HUES64 (cell line): ENCODE measurements at regions not wholly inside any gene's neighbourhood (a gene's known extent, or its start where the extent isn't known, plus 50 kb on each side); places are given as distances from the start of the nearest gene placed in this dataset.
"Not testable (repeated sequence)": the region's sequence is repeated elsewhere in the genome, so short reads cannot be mapped to it uniquely, and the experiment has no call there.

Source experiments
- H3K27ac ChIP-seq: 2 replicates; pipeline ENCODE4 v1.7.0; 2013; ENCODE audit warnings: low read depth, low read length, inconsistent platforms
- H3K27me3 ChIP-seq: 2 replicates; pipeline ENCODE4 v1.6.1; 2013; ENCODE audit warnings: mild to moderate bottlenecking, low read length; ENCODE audit not compliant: insufficient read depth
- H3K36me3 ChIP-seq: 2 replicates; pipeline ENCODE4 v1.6.1; 2013; ENCODE audit warnings: mild to moderate bottlenecking, low read length; ENCODE audit not compliant: insufficient read depth
- H3K4me1 ChIP-seq: 2 replicates; pipeline ENCODE4 v1.6.1; 2013; ENCODE audit warnings: mild to moderate bottlenecking, low read length, moderate library complexity; ENCODE audit not compliant: insufficient read depth
- H3K4me3 ChIP-seq: 2 replicates; pipeline ENCODE4 v1.5.1; 2013; ENCODE audit warnings: mild to moderate bottlenecking, low read length, moderate library complexity
- H3K9ac ChIP-seq: 2 replicates; pipeline ENCODE4 v1.6.1; 2013; ENCODE audit warnings: mild to moderate bottlenecking, low read depth, low read length
- H3K9me3 ChIP-seq: 2 replicates; pipeline ENCODE4 v1.6.1; 2013; ENCODE audit warnings: low read depth, low read length; ENCODE audit not compliant: insufficient read depth
- WGBS: fragments of 150-250, 120-280 bp; methylation state at CpG from one replicate; pipeline ENCODE4 v1.1.7; 2013; ENCODE audit warnings: missing lambda C conversion rate; 5-methylcytosine and 5-hydroxymethylcytosine counted together

DNA sequence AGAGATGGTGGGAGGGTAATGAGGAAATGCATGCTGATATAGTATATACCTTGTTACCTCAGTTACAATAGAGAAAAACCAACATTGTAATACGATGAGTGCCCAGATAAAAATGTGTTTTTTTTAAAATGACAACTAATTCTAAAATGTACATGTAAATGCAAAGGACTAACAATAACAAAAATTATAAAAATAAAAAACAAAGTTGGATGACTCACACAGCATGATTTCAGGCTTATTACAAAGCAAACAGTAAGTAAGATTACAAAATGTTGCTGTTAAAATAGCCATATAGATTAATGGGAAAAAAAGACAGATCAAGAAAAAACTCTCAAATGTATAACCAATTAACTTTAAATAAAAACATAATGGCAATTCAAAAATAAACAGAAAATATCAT, 1099.4 kb downstream of the FSCB start:
- no peaks in the 10 kb centered on the region for H3K27me3 ChIP-seq
- no CpG with 5 or more reads among the region's 1 CpG for WGBS
- no peak overlapping the region for H3K9ac ChIP-seq
- H3K4me1 ChIP-seq = no peaks in the 10 kb centered on the region
- H3K9me3 ChIP-seq = no peaks in the 10 kb centered on the region
- H3K27ac ChIP-seq = no peak overlapping the region
- no peak overlapping the region for H3K4me3 ChIP-seq
- H3K36me3 ChIP-seq = no peaks in the 10 kb centered on the region

DNA sequence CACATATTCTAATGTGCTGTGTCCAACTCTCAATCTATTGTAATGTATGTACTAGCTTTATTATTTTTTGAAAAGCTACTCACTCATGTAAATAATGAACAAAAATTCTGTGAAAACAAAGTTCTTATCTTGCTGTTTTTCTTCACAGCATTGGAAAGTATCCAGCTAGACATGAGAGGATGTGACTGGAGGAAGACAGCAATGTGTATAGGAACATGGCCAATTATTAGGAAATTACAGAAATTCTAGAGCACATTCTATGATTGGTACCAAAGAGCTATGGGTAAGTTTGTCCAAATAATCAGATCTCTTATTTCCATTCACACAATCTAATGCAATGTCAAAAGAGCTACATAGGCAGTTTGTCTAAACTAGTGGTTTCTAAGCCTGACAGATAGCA, 1100.2 kb downstream of the FSCB start:
- Histone ChIP-seq H3K4me1 (no peaks in the 10 kb centered on the region), H3K9ac (no peak overlapping the region), H3K9me3 (no peaks in the 10 kb centered on the region), H3K4me3 (no peak overlapping the region), H3K36me3 (no peaks in the 10 kb centered on the region), H3K27me3 (no peaks in the 10 kb centered on the region), H3K27ac (no peak overlapping the region)

DNA sequence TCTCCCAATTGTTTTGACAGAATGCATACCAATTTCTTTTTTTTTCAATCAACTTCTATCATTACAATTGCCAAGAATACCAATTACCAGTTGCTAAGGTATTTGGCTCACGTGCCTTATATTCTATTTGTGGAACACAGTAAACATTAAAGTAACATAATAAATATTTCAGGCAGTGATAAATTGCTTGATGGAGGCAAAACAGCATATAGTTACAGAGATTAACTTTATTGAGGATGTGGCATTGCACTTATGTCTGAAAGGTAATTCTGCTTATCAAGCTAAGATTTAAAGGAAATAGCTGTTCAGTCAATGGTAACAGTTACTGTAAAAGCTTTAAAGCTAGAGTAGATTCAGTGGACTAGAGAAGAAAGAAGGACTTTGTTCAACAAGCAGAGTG, 1107.8 kb downstream of the FSCB start:
- no peaks in the 10 kb centered on the region for H3K4me1 ChIP-seq
- H3K9me3 ChIP-seq = no peaks in the 10 kb centered on the region
- WGBS = 83% methylated on average over 1 of the region's 1 CpG
- no peaks in the 10 kb centered on the region for H3K27me3 ChIP-seq
- no peak overlapping the region for H3K9ac ChIP-seq
- no peak overlapping the region for H3K4me3 ChIP-seq
- H3K36me3 ChIP-seq = no peaks in the 10 kb centered on the region
- H3K27ac ChIP-seq = no peak overlapping the region

DNA sequence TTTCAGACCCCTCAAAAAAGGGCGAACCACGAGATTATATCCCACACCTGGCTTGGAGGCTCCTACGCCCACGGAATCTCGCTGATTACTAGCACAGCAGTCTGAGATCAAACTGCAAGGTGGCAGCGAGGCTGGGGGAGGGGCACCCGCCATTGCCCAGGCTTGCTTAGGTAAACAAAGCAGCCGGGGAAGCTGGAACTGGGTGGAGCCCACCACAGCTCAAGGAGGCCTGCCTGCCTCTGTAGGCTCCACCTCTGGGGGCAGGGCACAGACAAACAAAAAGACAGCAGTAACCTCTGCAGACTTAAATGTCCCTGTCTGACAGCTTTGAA, 1136.6 kb downstream of the FSCB start:
- 85% methylated on average over 8 of the region's 8 CpGs for WGBS

GRCh38 chr14:43369710-43370564, 1137.1 kb downstream of the FSCB start:
- H3K36me3 ChIP-seq = no peaks in the 10 kb centered on the region
- no peak overlapping the region for H3K4me3 ChIP-seq
- 96% methylated on average over 20 of the region's 21 CpGs for WGBS
- H3K9me3 ChIP-seq = 0 out of 2 replicates have a peak, but pooled peaks cover 7% of the 10 kb centered on the region
- H3K9ac ChIP-seq = no peak overlapping the region
- H3K4me1 ChIP-seq = no peaks in the 10 kb centered on the region
- no peaks in the 10 kb centered on the region for H3K27me3 ChIP-seq
- no peak overlapping the region for H3K27ac ChIP-seq

More for the DNA sequence above, 1136.6 kb downstream of the FSCB start:
- not testable (repeated sequence) for H3K4me1 ChIP-seq, H3K36me3 ChIP-seq, H3K9me3 ChIP-seq, H3K27me3 ChIP-seq, H3K27ac ChIP-seq, H3K4me3 ChIP-seq, H3K9ac ChIP-seq

DNA sequence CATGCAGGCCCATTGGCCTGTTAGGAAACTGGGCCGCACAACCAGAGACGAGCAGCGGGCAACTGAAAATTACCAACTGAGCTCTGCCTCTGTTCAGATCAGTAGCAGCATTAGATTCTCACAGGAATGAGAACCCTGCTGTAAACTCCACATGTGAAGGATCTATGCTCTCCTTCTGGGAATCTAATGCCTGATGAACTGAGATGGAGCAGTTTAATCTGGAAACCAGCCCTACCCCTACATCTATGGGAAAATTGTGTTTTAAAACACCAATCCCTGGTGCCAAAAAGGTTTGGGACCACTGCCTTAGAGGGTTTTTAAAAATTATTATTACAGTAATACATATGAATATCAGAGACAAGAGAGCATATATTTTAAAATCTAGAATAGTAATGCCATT, 1144.5 kb downstream of the FSCB start:
- Histone ChIP-seq H3K4me1 (no peaks in the 10 kb centered on the region), H3K27ac (no peak overlapping the region), H3K4me3 (no peak overlapping the region), H3K27me3 (no peaks in the 10 kb centered on the region), H3K9ac (no peak overlapping the region), H3K36me3 (no peaks in the 10 kb centered on the region), H3K9me3 (no peaks in the 10 kb centered on the region)
- WGBS = 93% methylated on average over 3 of the region's 3 CpGs

DNA sequence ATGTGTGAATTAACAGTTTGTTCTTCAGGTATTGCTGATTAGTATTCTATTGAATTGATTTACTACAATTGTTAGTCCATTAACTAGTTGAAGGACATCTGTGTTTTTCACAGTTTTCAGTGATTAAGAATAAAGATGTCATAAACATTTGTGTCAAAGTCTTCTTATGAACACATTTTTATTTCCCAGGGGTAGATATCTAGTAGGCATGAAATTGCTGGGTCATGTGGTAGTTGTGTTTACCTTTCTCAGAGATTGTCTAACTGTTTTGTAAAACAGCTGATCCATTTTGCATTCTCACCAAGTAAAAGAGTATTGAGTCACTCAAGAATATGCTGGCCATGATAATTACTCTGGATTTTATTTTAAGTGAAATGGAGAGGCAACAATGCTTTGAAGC, 1145.3 kb downstream of the FSCB start:
- Histone ChIP-seq H3K27me3 (no peaks in the 10 kb centered on the region), H3K36me3 (no peaks in the 10 kb centered on the region), H3K4me1 (no peaks in the 10 kb centered on the region), H3K9ac (no peak overlapping the region), H3K27ac (no peak overlapping the region), H3K9me3 (no peaks in the 10 kb centered on the region), H3K4me3 (no peak overlapping the region)

GRCh38 chr14:43360239-43360638, 1146.8 kb downstream of the FSCB start:
- Histone ChIP-seq H3K9me3 (no peaks in the 10 kb centered on the region), H3K27me3 (no peaks in the 10 kb centered on the region), H3K36me3 (no peaks in the 10 kb centered on the region), H3K9ac (no peak overlapping the region), H3K4me1 (no peaks in the 10 kb centered on the region), H3K27ac (no peak overlapping the region), H3K4me3 (no peak overlapping the region)
- WGBS = 81% methylated on average over 3 of the region's 3 CpGs

- Histone ChIP-seq H3K36me3 (no peaks in the 10 kb centered on the region), H3K27me3 (no peaks in the 10 kb centered on the region), H3K27ac (no peak overlapping the region), H3K9ac (no peak overlapping the region), H3K4me1 (no peaks in the 10 kb centered on the region), H3K4me3 (no peak overlapping the region), H3K9me3 (no peaks in the 10 kb centered on the region)
- WGBS = 95% methylated on average over 4 of the region's 4 CpGs
Observed at GRCh38 chr14:43359317-43359716, 1147.8 kb downstream of the FSCB start.

GRCh38 chr14:43356979-43357545, 1150.0 kb downstream of the FSCB start:
- Histone ChIP-seq H3K27me3 (no peaks in the 10 kb centered on the region), H3K9ac (no peak overlapping the region), H3K27ac (no peak overlapping the region)

DNA sequence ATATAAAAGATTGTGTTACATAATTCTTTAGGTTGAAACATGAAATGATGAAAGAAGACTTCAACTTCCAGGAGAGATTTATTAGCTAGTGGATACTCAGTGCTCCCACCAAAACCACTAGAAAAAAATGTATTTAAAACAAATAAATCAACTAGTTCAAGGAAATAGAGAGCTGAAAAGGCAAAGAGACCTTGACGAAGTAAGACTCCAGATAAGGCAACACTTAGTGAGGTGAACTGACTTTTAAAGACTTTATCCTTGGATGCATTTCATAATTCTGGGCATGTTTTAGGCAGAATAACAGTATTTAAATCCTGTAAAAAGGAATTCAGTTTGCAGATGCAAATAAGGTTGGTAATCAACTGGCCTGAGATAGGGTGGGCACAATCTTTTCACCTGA, 1150.7 kb downstream of the FSCB start:
- H3K4me1 ChIP-seq = no peaks in the 10 kb centered on the region
- H3K4me3 ChIP-seq = no peak overlapping the region
- H3K9me3 ChIP-seq = no peaks in the 10 kb centered on the region
- H3K27ac ChIP-seq = no peak overlapping the region
- no peak overlapping the region for H3K9ac ChIP-seq
- H3K27me3 ChIP-seq = no peaks in the 10 kb centered on the region
- WGBS = 93% methylated on average over 1 of the region's 1 CpG
- H3K36me3 ChIP-seq = no peaks in the 10 kb centered on the region

More at GRCh38 chr14:43356979-43357545, 1150.0 kb downstream of the FSCB start:
- no peaks in the 10 kb centered on the region for H3K4me1 ChIP-seq
- no peaks in the 10 kb centered on the region for H3K9me3 ChIP-seq
- no peaks in the 10 kb centered on the region for H3K36me3 ChIP-seq
- H3K4me3 ChIP-seq = no peak overlapping the region

- 95% methylated on average over 3 of the region's 3 CpGs for WGBS
- no peak overlapping the region for H3K4me3 ChIP-seq
Observed at GRCh38 chr14:43341921-43342320, 1165.2 kb downstream of the FSCB start.

More at GRCh38 chr14:43341921-43342320, 1165.2 kb downstream of the FSCB start:
- Histone ChIP-seq H3K9ac (no peak overlapping the region), H3K36me3 (no peaks in the 10 kb centered on the region), H3K9me3 (no peaks in the 10 kb centered on the region), H3K4me1 (no peaks in the 10 kb centered on the region), H3K27me3 (no peaks in the 10 kb centered on the region), H3K27ac (no peak overlapping the region)
